ENCODE measurements at regions not wholly inside any gene's neighbourhood (a gene's known extent, or its start where the extent isn't known, plus 50 kb on each side); places are given as distances from the start of the nearest gene placed in this dataset.
"Not testable (repeated sequence)": the region's sequence is repeated elsewhere in the genome, so short reads cannot be mapped to it uniquely, and the experiment has no call there.

DNA sequence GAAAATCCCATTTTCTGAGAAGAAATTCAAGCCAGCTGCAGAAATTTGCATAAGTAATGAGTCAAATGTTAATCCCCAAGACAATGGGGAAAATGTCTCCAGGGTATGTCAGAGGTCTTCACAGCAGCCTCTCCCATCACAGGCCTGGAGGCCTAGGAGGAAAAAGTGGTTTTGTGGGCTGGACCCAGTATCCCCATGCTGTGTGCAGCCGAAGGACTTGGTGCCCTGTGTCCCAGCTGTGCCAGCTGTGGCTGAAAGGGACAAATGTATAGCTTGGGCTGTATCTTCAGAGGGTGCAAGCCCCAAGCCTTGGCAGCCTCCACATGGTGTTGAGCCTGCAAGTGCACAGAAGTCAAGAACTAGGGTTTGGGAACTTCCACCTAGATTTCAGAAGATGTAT, 163.6 kb upstream of the HDDC2 start:
- H3K9ac ChIP-seq (replicated peaks in 1 of 4; ENCODE audit: extremely low read depth in 1 of 4, low read depth in 3 of 4, low read length in 3 of 4); H3K14ac ChIP-seq (ENCODE audit: insufficient read length); H4K8ac ChIP-seq (ENCODE audit: extremely low read depth, insufficient read depth, low read length); H3K4me3 ChIP-seq (ENCODE audit: extremely low read depth in 1 of 4, insufficient read depth in 2 of 4, low read depth in 3 of 4, low read length in 4 of 4); H2BK5ac ChIP-seq (ENCODE audit: low read depth, low read length); H2BK120ac ChIP-seq (replicated peaks; ENCODE audit: low read depth, low read length); H3K4ac ChIP-seq (replicated peaks; ENCODE audit: insufficient read length, low read depth, low read length); H3K4me1 ChIP-seq (replicated peaks in 1 of 4; ENCODE audit: control insufficient read depth in 3 of 4, insufficient read depth in 4 of 4, low read length in 3 of 4); H2BK20ac ChIP-seq (ENCODE audit: low read length); H2BK15ac ChIP-seq (ENCODE audit: low read length); H3K56ac ChIP-seq (replicated peaks; ENCODE audit: insufficient read length, low read depth, low read length); H3K27me3 ChIP-seq (replicated peaks in 1 of 4; ENCODE audit: control insufficient read depth in 3 of 4, extremely low read depth in 1 of 4, insufficient read depth in 3 of 4, low read length in 3 of 4); DNase-seq (ENCODE audit: low read depth in 1 of 2, low spot score in 2 of 2); POLR2A ChIA-PET (ENCODE audit: partially characterized antibody); H3K79me2 ChIP-seq (ENCODE audit: control insufficient read depth in 1 of 2, insufficient read depth in 2 of 2, low read length in 2 of 2); H4K20me1 ChIP-seq (replicated peaks in 1 of 2; ENCODE audit: control insufficient read depth in 1 of 2, insufficient read depth in 2 of 2, low read length in 2 of 2); H3K18ac ChIP-seq (ENCODE audit: extremely low read depth, low read length); H2AK5ac ChIP-seq (ENCODE audit: low read depth, low read length); H3K23me2 ChIP-seq (ENCODE audit: low read depth, low read length); H2AFZ ChIP-seq (ENCODE audit: low read length); H3K4me2 ChIP-seq (ENCODE audit: insufficient read depth in 1 of 2, low read depth in 2 of 2, low read length in 2 of 2); H2BK12ac ChIP-seq (ENCODE audit: low read depth, low read length); H3K23ac ChIP-seq (ENCODE audit: insufficient read length); H4K91ac ChIP-seq (replicated peaks; ENCODE audit: insufficient read length, low read length); H4K5ac ChIP-seq (ENCODE audit: insufficient read length, low read depth, low read length); H3K79me1 ChIP-seq (ENCODE audit: low read depth, low read length); FAIRE-seq; CTCF ChIA-PET (ENCODE audit: partially characterized antibody); H3K27ac ChIP-seq (ENCODE audit: low read depth, low read length); H3K36me3 ChIP-seq (ENCODE audit: control insufficient read depth in 2 of 4, insufficient read depth in 4 of 4, low read length in 3 of 4): not testable (repeated sequence)
- H3K9me3 ChIP-seq (ENCODE audit: insufficient read depth in 2 of 2, low read depth in 1 of 2, low read length in 1 of 2): peaks cover 8 to 19% of the 10 kb centered on the region in 2 experiments; a peak in 3 of 4 replicates
- 85% methylated on average over 1 of the region's 1 CpG; no CpG with 5 or more reads in 1 of the 2 experiments for WGBS, 2 experiments (ENCODE audit: extremely low coverage in 1 of 2, insufficient coverage in 1 of 2, insufficient read length in 1 of 2, insufficient replicate concordance in 2 of 2, low coverage in 1 of 2, low lambda C conversion rate in 2 of 2, missing lambda C conversion rate in 1 of 2)

Measured in H1 (cell line).